SH-SY5Y (cell line): ENCODE measurements at regions not wholly inside any gene's neighbourhood (a gene's known extent, or its start where the extent isn't known, plus 50 kb on each side); places are given as distances from the start of the nearest gene placed in this dataset.

Source experiments
- GATA2 ChIP-seq: IDR thresholded peaks from 2 replicates; pipeline ENCODE4 v1.6.1; 2011; ENCODE audit warnings: mild to moderate bottlenecking, low read depth, low read length
- GATA3 ChIP-seq: IDR thresholded peaks from 2 replicates; pipeline ENCODE4 v1.6.1; 2011; ENCODE audit warnings: low read depth, mild to moderate bottlenecking, low read length, moderate library complexity

DNA sequence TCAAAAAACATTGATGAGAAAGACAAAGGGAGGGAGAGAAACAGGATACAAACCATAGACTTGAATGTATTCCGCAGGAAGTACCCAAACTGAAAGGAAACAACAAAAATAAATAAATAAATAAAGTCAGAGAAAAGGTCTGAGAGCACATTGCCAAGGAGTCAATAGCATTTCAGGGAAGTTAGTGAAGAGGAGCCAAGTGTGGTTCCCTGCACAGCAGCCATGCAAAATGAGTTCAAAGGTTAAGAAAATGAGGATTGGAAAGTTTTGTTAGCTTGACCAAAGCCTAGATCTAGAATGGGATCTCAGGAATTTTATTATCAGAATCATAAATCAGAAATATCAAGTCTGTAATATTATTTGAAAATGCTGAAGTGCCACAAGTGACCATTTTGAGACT lies 700.0 kb downstream of the MAFB start:
- TF ChIP-seq GATA2 (no peak), GATA3 (no peak)

DNA sequence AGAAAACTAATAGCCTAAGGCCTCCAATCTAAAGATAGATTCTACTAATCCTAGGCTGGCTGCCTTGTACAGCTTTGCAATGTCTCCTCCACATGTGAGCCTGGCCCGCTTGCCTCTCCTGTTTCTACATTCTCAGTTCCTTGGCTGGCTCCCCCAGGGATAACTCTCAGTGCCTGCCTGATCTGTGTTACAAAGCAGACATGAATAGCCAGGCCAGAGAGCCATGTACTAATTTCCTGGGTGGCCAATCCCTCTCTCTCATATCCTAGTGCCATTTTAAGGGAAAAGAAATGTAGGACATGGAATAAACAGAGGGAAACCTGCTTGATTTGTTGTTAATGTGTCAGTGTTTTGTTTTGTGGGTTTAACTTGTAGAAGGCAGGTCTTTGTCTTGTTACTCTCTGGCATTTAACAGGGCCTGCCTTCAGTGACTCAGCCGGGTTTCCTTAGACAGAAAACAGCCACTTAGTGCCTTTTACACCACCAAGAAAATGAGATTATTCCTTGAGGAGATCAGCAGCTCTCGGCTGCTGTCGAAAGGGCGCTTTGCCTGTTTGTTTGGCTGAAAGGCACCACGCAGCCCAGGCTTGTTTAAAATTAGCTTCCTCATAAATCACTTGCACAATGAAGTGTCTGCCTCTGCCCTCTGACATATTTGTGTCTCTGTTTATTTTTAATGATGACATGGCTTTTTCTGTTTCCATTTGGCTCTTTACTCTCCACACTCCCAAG lies 702.7 kb downstream of the MAFB start:
- no peak for TF ChIP-seq GATA2
- TF ChIP-seq GATA3, result no peak

DNA sequence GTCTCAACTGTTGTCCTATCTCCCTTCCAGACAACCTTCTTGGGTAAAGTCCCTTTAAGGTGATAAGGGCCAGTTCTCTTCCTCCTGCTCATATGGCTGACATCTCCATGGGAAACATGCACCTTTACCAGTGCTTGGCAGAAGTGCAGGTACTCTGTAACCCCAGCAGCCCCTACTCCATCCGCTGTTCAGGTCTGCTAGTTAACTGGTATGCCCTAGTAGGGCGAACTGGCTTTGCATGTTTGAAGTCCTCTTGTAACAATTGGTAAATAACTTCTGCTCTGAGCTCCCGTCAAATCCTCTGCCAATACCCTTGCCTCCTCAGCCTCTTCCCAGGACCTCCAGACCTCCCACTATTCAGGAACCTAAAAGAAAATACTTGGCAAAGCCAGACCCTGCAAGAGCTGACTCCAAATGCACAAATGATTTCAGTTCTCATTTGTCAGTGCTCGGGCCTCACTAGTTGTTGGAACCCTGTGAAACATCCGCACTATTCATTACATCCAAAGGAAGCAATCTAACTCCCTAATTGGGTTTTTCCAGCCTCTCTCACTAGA lies 703.7 kb downstream of the MAFB start:
- TF ChIP-seq GATA2 (no peak), GATA3 (no peak)

DNA sequence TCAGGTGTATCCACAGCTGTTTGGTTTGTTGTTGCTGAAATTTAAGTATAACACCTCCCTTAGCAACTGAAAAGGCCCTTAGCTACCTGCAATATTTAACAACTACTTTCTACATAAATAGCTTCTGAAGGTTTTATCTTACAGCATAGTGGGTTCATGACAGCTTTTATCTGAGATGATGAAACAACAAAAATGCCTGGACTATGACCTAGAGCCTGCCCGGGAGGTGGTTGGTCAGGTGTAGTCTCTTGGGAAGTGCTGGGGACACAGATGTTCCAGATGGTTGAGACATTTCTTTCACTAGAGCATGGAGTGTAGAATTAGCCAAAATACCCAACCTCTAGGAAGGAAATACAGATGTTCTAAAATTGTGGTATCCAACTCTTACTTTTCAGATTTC lies 705.4 kb downstream of the MAFB start:
- TF ChIP-seq GATA3, result no peak
- TF ChIP-seq GATA2, result no peak

DNA sequence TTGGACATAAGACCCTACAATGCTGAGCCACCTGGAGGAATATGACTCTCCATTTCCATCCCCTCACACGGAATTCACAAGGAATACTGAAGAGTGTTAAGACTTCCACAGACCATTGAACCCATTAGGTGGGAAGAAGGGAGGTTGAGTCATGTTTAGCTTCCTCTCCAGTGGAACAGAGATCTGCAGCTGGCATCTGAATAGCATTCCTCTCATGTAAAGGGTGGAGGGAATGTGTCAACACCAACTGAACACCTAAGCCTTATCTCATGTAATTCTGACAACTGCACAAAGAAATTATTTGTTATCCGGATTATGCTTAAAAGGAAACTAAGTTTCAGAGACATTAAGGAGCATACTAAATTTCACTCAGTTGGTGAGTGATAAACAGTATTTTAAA lies 705.9 kb downstream of the MAFB start:
- TF ChIP-seq GATA2 (no peak), GATA3 (no peak)

DNA sequence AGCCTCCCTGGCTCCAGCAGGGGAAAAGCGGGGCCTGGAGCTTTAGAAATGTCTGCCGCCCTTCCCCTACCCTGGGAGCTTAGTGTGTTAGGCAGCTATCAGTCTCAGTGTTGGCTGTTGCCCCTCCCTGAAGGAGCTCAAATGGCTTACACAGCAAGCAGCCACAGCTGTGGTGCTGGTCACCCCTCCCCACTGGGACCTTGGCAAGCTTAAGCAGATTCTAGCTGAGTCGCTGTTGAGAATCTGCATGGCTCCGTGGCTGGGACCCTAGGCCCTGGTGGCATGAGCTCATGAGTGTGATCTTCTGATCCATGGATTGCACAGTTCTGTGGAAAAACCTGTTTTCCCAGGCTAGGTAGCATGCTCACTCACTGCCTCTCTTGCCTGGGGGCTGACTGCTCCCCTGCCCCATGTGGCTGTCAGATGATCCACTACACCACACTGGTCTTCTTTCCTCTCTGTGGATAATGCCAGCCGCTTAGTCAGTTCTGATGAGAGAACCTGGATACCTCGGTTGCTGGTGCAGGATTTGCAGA lies 714.0 kb downstream of the MAFB start:
- TF ChIP-seq GATA3 (no peak), GATA2 (no peak)

DNA sequence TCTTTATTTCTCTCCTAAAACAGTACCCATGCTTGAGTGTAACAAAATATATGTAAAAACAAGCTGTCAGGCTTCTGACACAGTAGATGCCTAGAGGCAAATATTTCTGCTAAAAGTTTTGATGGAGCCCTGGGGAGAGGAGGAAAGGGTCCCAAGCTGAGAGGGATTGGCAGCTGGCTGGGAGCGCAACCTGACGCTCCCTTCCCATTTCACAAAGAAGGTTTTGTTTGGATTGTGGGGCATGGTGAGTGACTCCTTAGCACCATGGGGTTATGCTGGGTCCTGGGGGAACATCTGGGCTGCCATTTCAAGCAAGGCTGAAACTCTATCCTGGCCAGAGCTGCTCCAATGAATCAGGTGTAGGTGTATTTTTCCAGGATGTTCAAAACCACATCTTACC lies 720.5 kb downstream of the MAFB start:
- TF ChIP-seq GATA2, result no peak
- TF ChIP-seq GATA3, result no peak

DNA sequence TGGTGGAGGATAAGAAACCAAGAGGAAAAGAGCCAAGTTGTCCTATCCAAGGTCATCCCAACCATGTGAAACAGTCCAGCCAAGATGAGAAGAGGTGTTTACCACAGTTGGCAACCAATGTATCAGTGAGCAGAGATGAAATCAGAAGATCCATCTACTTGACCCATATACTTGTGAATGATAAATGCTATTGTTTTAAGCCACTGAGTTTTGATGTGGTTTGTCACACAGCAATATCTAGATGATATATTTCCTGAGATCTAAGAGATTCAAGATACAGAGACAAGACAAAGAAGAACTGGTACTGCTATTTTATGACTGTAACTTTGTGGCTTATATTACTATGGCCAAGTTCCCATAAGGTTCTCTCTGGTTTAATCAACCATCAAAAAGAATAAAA lies 721.2 kb downstream of the MAFB start:
- TF ChIP-seq GATA2 (no peak), GATA3 (no peak)

DNA sequence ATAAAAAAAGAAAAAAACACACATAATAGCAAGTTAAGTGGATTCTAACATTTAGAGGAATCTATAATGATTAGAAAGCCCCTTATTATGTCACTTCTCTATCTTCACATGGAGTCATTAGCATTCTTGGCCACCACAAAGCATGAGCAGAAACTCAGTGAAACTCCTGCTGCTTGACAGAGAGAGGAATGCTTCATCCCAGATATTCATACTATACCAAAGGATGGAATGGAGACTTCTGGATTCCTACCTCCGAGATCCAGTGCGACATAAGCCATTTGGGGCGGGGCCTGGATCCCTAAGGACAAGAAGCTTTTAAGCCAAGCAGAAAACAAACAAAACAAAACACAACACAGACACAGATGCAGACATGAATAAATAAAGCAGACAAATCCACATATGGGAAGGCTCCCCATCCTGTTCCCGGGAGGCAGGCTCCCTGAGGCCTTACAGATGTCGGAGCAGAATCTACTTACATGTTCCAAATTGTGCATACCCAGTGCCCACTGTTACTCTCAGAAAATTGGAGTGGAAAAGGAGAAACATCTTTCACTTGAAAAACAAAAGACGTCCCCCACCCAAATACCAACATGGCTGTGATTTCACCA lies 727.3 kb downstream of the MAFB start:
- no peak for TF ChIP-seq GATA3
- no peak for TF ChIP-seq GATA2

DNA sequence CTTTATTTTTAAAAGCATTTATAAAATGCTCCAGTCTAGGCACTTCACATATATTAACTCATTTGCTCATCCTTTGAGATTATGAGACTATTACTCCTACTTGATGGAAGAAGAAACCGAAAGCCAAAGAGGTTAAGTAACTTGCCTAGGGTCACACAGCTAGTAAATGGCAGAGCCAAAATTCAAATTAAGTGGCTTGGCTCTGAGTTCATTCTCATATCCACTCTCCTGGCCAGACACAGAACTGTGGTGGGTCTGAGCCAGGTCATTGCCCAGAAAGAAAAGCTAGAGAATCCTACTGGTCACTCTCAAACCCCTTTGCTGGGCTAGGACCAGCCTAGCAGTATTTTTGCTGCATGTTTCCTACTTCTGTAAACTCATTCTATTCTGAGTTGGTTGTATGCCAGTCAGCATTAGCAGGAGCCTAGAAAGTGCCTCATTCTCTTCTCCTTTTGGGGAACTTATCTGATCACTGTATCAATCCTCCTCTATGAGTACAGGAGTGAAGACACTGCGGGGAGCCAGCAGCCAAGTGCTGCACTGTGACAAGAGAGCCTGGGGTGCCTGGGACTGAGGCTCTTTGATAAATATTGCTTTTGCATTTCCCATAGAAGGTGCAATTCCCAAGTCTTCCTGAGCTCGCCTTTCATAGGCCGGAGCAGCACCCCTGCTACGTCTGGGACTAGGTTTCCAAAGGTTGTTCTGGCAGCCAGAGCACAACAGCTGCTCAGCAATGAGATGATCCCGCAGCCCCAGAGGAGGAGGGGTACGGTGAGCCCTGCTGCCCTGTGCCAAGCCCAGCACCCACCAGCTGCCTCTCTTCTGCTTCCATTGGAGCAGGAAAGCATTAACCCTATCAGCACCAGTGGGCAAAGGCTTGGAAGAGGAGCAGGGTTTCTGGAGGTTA lies 728.3 kb downstream of the MAFB start:
- TF ChIP-seq GATA2, result no peak
- no peak for TF ChIP-seq GATA3

DNA sequence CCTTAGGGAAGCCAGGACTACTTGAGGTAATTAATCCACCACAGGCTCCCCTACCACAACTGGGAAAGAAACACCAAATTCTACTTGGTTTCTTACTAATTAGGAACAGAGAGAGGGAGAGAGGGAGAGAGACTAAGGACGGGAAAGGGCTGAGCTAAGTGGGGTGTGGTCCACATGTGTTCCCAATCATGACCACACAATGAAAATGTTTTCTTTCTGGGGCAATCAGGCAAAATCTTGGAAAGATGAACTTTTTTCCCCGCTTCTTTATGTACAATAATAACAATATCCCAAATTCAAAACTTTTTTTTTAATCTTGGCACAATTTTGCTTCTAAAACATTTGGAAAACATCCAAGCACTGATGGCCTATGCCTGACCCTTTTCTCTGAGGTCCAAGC lies 734.4 kb downstream of the MAFB start:
- TF ChIP-seq GATA3, result no peak
- no peak for TF ChIP-seq GATA2

DNA sequence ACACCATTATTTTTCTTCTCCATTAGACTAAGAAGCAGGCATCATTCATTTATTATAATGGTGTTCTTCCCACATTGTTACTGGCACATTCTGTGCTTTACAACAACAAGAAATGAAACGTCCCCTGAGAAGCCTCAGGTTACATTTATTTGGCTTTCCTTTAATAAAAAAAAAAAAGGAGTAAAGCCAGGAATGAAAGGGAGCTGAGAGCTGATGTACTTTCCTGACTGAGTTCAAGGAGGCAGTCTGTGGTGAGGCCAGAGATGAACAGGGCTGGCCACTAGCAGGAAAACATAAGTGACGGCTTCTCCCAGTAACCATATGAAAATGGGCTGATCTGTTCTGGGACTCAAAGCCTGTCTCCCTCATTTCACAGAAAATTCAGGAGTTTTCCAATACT lies 742.1 kb downstream of the MAFB start:
- TF ChIP-seq GATA3 (no peak), GATA2 (no peak)

DNA sequence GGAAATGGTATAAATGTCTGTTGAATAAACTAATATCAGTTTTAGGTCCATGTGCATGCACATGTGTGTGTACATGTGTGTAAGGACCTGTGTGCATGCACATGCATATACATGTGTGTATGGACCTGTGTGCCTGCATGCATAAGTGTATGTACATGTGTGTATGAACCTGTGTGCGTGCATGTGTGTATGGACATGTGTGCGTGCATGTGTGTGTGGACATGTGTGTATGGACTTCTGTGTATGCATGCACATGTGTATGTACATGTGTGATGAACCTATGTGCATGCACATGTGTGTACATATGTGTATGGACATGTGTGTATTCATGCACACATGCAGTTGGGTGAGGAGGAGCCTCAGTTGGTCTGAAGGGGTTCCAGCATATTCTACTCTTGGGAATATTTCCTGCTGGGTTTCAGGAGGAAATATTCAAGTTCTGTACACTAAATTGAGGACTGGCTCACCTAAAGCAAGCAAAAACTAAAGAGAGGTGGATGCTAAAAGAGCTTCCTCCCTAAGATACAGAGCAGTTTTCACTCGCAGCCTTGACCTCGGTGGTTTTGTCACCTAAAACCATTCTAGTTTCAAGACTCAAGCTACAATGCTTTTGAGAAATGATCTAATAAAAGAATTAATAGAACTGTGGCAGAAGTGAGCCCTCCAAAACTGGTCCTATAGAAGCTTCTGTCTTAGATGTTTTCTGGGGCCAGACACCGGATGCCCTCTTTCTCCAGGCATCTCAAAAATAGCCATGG lies 742.8 kb downstream of the MAFB start:
- TF ChIP-seq GATA3 (no peak), GATA2 (no peak)

DNA sequence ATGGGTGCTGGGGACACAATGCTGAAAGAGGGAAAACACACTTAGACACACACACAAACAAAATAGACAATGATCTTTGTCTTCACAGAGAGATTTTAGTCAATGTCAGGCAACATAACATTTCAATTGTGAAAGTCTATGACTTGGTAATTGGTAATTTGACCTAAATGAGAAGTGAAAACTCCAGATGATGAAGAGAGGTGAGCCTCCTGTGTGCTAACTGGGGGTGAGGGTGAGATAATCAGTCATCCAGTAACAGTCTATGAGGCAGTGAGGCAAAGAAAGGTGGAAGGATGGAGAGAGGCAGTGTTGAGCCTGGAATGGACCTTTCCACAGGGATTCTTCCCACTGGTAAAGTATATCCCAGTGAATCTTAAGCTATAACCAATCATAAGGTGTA lies 744.2 kb downstream of the MAFB start:
- TF ChIP-seq GATA2 (no peak), GATA3 (no peak)
